Natural killer cell (primary cell): ENCODE measurements at regions not wholly inside any gene's neighbourhood (a gene's known extent, or its start where the extent isn't known, plus 50 kb on each side); places are given as distances from the start of the nearest gene placed in this dataset.

Experiments
- ATAC-seq, 3 donors: fragments of 150-1000 bp in 2 of 3; fragments of 200-7000 bp in 1 of 3; cut with Tn5 transposase; 1 replicate in 1 of 3; 2 replicates in 2 of 3; pipeline ENCODE4 v1.10.0; 2021; ENCODE audit warnings: mild to moderate bottlenecking in 2 of 3, moderate library complexity in 2 of 3
- DNase-seq, 2 donors: peaks; one replicate each; pipeline versions ENCODE4 v3.0.0 to v3.0.0-alpha.2; 2013 to 2021; ENCODE audit warnings: mixed read lengths in 1 of 2
- H3K27ac ChIP-seq: one replicate; pipeline ENCODE4 v1.5.1; 2013; ENCODE audit warnings: mild to moderate bottlenecking, low read length
- H3K27me3 ChIP-seq: one replicate; pipeline ENCODE4 v1.6.1; 2013; ENCODE audit warnings: low read length; ENCODE audit not compliant: control insufficient read depth, insufficient read depth
- H3K36me3 ChIP-seq: one replicate; pipeline ENCODE4 v1.6.1; 2013; ENCODE audit warnings: low read length; ENCODE audit not compliant: control insufficient read depth, insufficient read depth
- H3K4me1 ChIP-seq: one replicate; pipeline ENCODE4 v1.6.1; 2013; ENCODE audit warnings: low read length; ENCODE audit not compliant: control insufficient read depth, insufficient read depth
- H3K4me3 ChIP-seq: one replicate; pipeline ENCODE4 v1.5.1; 2013; ENCODE audit warnings: low read length
- H3K9me3 ChIP-seq: one replicate; pipeline ENCODE4 v1.6.1; 2013; ENCODE audit warnings: low read length; ENCODE audit not compliant: control insufficient read depth, insufficient read depth
- H3K27ac Mint-ChIP-seq, 2 donors: one replicate each; pipeline ENCODE4 v1.8.0; 2022; ENCODE audit warnings: mild to moderate bottlenecking in 2 of 2, mixed read lengths in 2 of 2, moderate library complexity in 1 of 2
- H3K27me3 Mint-ChIP-seq, 2 donors: one replicate each; pipeline ENCODE4 v1.8.0; 2022; ENCODE audit warnings: low read depth in 2 of 2, mixed read lengths in 2 of 2
- H3K36me3 Mint-ChIP-seq: one replicate; pipeline ENCODE4 v1.8.0; 2022; ENCODE audit warnings: mixed read lengths
- H3K4me1 Mint-ChIP-seq, 2 donors: one replicate each; pipeline ENCODE4 v1.8.0; 2022; ENCODE audit warnings: mixed read lengths in 2 of 2
- H3K4me3 Mint-ChIP-seq: one replicate; pipeline ENCODE4 v1.8.0; 2022; ENCODE audit warnings: mild to moderate bottlenecking, moderate library complexity, mixed read lengths
- H3K9me3 Mint-ChIP-seq, 2 donors: one replicate each; pipeline ENCODE4 v1.8.0; 2022; ENCODE audit warnings: mixed read lengths in 2 of 2
- WGBS: methylation state at CpG from one replicate; pipeline ENCODE4 v1.1.7; 2013; ENCODE audit warnings: missing lambda C conversion rate; ENCODE audit not compliant: insufficient coverage; 5-methylcytosine and 5-hydroxymethylcytosine counted together
- intact Hi-C: fragments of 100-400 bp; cut with micrococcal nuclease; formaldehyde crosslinking; loops from one replicate; pipeline ENCODE4 v1.14.2; 2022
- TF ChIP-seq, protein P1 (sequence below): fragments of 200-600 bp; IDR thresholded peaks from one replicate; pipeline ENCODE4 v1.8.0; 2022; ENCODE audit warnings: antibody characterized with exemption

DNA sequence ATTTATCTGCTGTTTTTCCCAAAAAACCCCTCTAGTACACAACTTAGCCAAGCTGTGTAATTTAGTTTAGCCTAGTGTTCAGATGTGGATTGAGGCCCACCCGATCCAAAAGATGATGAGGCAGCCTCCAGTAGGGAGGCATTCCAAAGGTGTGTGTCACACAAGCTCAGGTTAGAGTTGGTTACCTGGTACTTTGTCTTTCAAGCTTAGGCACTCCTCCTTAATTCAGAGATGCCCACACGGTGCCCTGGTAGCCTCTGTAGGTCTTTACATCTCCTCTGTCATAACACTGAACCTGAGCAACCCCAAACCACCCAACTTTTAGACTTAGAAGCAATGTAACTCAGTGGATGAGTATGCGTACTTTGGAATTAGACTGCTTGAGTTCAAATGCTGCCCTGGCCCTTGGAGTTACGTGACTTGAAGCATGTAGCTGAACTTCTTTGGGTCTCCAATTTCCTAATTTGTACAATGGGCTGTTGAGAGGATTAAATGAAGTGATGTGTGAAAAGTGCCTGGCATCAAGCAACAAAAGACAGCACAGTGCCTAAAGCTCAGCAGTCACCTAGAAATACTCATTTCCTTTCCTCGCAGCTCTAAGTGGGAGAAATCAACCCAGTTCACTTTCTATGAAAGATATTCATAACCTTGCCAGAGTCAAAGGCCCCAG lies 284.6 kb upstream of the RARB start:
- H3K36me3 Mint-ChIP-seq = no peaks in the 10 kb centered on the region
- no peak overlapping the region for H3K4me3 Mint-ChIP-seq
- H3K9me3 Mint-ChIP-seq = peaks cover 0 to 2% of the 10 kb centered on the region in 2 donors
- Histone ChIP-seq H3K27ac (no peak overlapping the region), H3K27me3 (no peaks in the 10 kb centered on the region), H3K4me1 (no peaks in the 10 kb centered on the region), H3K36me3 (no peaks in the 10 kb centered on the region), H3K9me3 (no peaks in the 10 kb centered on the region), H3K4me3 (no peak overlapping the region)
- intact Hi-C loops = no loop called here
- H3K4me1 Mint-ChIP-seq = no peaks in the 10 kb centered on the region
- DNase-seq (no peak), ATAC-seq (no peak)
- no peak overlapping the region for H3K27ac Mint-ChIP-seq
- no peaks in the 10 kb centered on the region for H3K27me3 Mint-ChIP-seq
- TF ChIP-seq, protein P1, sequence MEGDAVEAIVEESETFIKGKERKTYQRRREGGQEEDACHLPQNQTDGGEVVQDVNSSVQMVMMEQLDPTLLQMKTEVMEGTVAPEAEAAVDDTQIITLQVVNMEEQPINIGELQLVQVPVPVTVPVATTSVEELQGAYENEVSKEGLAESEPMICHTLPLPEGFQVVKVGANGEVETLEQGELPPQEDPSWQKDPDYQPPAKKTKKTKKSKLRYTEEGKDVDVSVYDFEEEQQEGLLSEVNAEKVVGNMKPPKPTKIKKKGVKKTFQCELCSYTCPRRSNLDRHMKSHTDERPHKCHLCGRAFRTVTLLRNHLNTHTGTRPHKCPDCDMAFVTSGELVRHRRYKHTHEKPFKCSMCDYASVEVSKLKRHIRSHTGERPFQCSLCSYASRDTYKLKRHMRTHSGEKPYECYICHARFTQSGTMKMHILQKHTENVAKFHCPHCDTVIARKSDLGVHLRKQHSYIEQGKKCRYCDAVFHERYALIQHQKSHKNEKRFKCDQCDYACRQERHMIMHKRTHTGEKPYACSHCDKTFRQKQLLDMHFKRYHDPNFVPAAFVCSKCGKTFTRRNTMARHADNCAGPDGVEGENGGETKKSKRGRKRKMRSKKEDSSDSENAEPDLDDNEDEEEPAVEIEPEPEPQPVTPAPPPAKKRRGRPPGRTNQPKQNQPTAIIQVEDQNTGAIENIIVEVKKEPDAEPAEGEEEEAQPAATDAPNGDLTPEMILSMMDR = no peak
- 81% methylated on average over 5 of the region's 5 CpGs for WGBS

DNA sequence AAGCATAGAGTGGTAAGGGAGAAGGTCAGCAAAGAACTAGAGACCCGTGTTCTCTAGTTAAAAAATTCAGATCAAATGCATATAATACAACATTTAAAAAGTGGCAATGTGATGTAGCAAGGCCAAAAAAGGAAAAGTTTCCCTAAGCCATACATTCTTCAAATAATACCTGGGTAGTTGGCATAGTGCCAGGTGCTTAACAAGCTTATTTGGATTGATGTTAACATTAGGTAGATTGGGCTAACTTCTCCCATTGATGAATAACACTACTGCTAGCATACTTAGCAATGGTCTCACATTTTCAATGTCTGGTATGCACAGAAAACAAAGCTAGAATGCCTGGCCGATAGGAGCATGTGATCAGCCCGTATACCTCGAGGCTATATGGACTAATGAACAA lies 283.6 kb upstream of the RARB start:
- intact Hi-C loops = no loop called here
- H3K27ac Mint-ChIP-seq = no peak overlapping the region

DNA sequence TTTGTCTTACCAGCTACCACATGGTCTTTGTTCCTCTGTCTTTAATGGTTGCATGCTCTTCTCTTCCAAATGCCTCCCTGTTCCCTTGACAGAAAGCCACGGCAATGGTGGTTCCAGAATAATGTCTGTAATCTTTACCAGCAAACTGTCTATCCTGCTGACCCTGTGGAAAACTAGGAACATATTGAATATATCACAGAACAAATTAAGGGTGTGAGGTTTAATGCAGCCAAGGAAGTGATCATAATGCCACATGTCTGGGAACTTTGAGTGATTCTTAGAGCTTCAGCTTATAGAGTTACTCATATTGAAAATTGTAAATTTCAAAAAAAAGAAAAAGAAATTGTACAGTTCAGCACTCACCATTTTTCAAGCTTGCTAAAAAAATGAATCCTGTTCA lies 282.9 kb upstream of the RARB start:
- Mint-ChIP-seq H3K27me3 (no peaks in the 10 kb centered on the region), H3K4me3 (no peak overlapping the region), H3K27ac (no peak overlapping the region), H3K4me1 (no peaks in the 10 kb centered on the region), H3K36me3 (no peaks in the 10 kb centered on the region), H3K9me3 (peaks cover 0 to 2% of the 10 kb centered on the region in 2 donors)
- Histone ChIP-seq H3K27me3 (no peaks in the 10 kb centered on the region), H3K4me1 (no peaks in the 10 kb centered on the region), H3K4me3 (no peak overlapping the region), H3K9me3 (no peaks in the 10 kb centered on the region), H3K36me3 (no peaks in the 10 kb centered on the region), H3K27ac (no peak overlapping the region)
- TF ChIP-seq, protein P1 = no peak
- intact Hi-C loops = no loop called here
- ATAC-seq (no peak), DNase-seq (no peak)
- WGBS = 67% methylated on average over 1 of the region's 1 CpG

More for the DNA sequence above, 283.6 kb upstream of the RARB start:
- TF ChIP-seq, protein P1 = no peak
- H3K9me3 ChIP-seq = no peaks in the 10 kb centered on the region
- WGBS = 100% methylated on average over 1 of the region's 4 CpGs
- no peak overlapping the region for H3K4me3 Mint-ChIP-seq
- H3K9me3 Mint-ChIP-seq = peaks cover 0 to 2% of the 10 kb centered on the region in 2 donors
- DNase-seq (no peak), ATAC-seq (no peak)
- H3K27ac ChIP-seq = no peak overlapping the region
- no peaks in the 10 kb centered on the region for H3K36me3 ChIP-seq
- H3K4me1 Mint-ChIP-seq = no peaks in the 10 kb centered on the region
- H3K27me3 ChIP-seq = no peaks in the 10 kb centered on the region
- no peak overlapping the region for H3K4me3 ChIP-seq
- H3K27me3 Mint-ChIP-seq = no peaks in the 10 kb centered on the region
- no peaks in the 10 kb centered on the region for H3K36me3 Mint-ChIP-seq
- no peaks in the 10 kb centered on the region for H3K4me1 ChIP-seq

DNA sequence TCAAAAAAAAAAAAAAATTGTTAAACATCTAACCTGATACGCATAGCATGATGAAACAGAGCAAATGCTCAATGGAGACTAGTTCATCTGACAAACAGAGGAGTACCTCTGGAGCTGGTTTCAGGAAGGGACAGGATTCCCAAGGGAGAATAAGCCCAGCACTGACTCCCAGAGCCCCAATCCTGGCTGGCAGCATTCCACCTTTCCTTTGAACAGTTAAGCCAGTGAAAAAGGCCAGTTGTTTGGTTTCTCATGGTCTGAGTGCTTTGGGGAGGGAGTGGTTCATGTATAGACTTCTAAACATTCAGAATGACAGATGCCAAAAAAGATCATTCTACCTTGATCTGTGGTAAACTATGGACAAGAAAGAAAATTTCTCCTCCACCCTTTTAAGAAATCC lies 277.9 kb upstream of the RARB start:
- ATAC-seq = no peak
- H3K27me3 Mint-ChIP-seq = no peaks in the 10 kb centered on the region
- 89% methylated on average over 1 of the region's 1 CpG for WGBS

More for the DNA sequence above, 277.9 kb upstream of the RARB start:
- Histone ChIP-seq H3K36me3 (no peaks in the 10 kb centered on the region), H3K4me3 (no peak overlapping the region), H3K4me1 (no peaks in the 10 kb centered on the region), H3K27me3 (no peaks in the 10 kb centered on the region), H3K9me3 (no peaks in the 10 kb centered on the region), H3K27ac (no peak overlapping the region)
- no peak overlapping the region for H3K4me3 Mint-ChIP-seq
- TF ChIP-seq, protein P1 = no peak
- DNase-seq = no peak
- intact Hi-C loops = no loop called here
- no peak overlapping the region for H3K27ac Mint-ChIP-seq
- H3K36me3 Mint-ChIP-seq = no peaks in the 10 kb centered on the region
- H3K9me3 Mint-ChIP-seq = peaks cover under 1 to 3% of the 10 kb centered on the region in 2 donors
- H3K4me1 Mint-ChIP-seq = no peaks in the 10 kb centered on the region
